GM10266 (cell line): ENCODE measurements at regions not wholly inside any gene's neighbourhood (a gene's known extent, or its start where the extent isn't known, plus 50 kb on each side); places are given as distances from the start of the nearest gene placed in this dataset.

Experiments
- DNase-seq: peaks from one replicate; pipeline ENCODE4 v3.0.0; 2012; ENCODE audit errors: extremely low spot score
- CTCF ChIP-seq: IDR thresholded peaks from 2 replicates; pipeline ENCODE4 v1.5.1; 2012; ENCODE audit warnings: mild to moderate bottlenecking, low read depth; ENCODE audit not compliant: control insufficient read depth, insufficient read depth; ENCODE audit errors: missing control alignments

- TF ChIP-seq CTCF: no peak
- peak; percentile 40 for DNase-seq
Measured at GRCh38 chr11:16604794-16605388, 133.6 kb upstream of the C11orf58 start.

DNA sequence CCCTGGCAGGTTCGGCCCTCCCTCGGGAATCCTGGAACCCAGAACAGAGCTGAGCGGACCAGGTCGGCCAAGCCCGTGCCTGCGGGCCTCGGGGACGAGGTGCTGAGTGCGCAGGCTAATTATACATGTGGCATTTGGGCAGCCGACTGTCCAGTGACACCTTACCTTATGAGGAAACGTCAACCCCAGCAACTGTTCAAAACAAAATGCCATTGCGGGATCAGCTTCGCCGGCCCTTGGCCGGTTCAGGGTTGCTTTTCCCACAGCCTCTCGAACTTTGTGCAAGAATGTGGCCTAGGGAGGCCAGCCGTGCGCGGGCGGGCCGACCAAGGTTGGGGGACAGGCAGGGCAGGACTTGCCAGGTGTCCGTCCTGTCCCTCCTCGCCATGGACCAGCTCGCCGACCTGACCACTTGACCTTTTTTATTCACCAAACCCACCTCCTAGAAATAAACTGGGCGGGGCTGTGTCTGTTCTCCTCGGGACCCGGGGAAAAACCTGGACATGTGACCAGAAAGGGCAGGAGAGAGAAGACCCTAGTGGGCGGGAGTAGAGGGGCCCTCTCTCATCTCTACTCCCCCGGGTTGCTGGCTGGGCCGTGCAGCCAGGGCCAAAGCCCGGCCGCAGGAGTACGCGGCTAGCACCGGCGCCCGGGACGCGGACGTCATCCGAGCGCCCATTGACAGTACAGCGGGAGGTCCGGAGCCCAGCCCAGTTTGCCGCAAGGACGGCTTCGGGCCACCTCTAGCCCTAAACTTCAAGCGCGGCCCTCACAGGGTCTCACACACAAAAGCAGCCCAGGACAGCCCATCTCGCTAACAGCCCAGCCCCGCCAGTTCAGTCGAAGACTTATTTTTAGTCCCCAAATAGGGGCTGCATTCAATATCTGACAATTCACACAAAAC is 134.3 kb upstream of the C11orf58 start:
- no peak for TF ChIP-seq CTCF
- DNase-seq: peak; percentile 29

GRCh38 chr11:16603245-16603644 is 135.2 kb upstream of the C11orf58 start:
- no peak for TF ChIP-seq CTCF
- no peak for DNase-seq

DNA sequence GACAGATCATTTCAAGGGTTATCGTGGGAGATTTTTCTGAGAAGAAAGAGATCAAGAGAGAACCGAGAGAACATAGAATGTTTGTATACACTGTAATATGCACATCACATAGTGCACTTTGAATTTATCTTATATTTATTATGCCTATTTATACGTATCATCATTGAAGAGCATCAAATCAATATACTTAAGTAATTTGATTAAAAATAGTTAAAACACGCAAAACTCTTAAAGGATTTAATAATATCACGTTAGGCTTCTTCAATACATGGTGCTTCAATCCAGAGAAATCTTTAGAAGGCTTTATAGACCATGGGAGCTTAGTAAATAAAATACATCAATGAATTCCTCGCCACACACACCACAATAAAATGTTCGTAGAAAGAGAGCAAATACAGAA is 139.5 kb upstream of the C11orf58 start:
- no peak for TF ChIP-seq CTCF
- no peak for DNase-seq

DNA sequence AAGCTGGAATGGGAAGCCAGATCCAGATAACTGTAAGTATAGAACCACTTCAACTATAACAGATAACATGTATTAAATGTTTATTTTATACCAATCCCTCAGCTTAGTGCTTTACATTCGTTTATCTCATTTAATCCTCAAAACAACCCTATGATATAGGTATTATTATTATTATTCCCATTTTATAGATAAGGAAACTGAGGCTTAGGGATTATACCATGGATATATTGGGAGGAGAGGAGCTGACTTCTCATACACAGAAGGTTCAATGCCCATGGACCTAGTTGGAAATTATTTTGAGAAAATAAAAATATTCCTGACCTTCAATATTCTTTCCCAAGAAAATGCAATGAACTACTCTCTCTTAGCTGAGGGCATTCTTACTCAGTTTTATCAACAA is 140.4 kb upstream of the C11orf58 start:
- no peak for DNase-seq
- TF ChIP-seq CTCF: no peak

GRCh38 chr11:16596231-16596630 is 142.2 kb upstream of the C11orf58 start:
- TF ChIP-seq CTCF: no peak

GRCh38 chr11:16591157-16591556 is 147.3 kb upstream of the C11orf58 start:
- DNase-seq: no peak
- no peak for TF ChIP-seq CTCF

More at GRCh38 chr11:16596231-16596630, 142.2 kb upstream of the C11orf58 start:
- no peak for DNase-seq
